A673 (cell line): ENCODE measurements at regions not wholly inside any gene's neighbourhood (a gene's known extent, or its start where the extent isn't known, plus 50 kb on each side); places are given as distances from the start of the nearest gene placed in this dataset.

Experiments used
- BruUV-seq: library from RNA; stranded (reverse); fragments of 400-500 nt; replicated peaks from 2 replicates; lab custom pipeline; 2021; lab: Mats Ljungman, UMichigan
- CTCF ChIA-PET: fragments of 300-600 bp; sonication (Branson Sonifier 250); formaldehyde crosslinking; loops from one replicate; lab custom pipeline; 2022; ENCODE audit warnings: antibody characterized with exemption; lab: Charles Lee
- POLR2A ChIA-PET: fragments of 300-600 bp; sonication (Branson Sonifier 250); formaldehyde crosslinking; loops from one replicate; lab custom pipeline; 2022; ENCODE audit warnings: antibody characterized with exemption; ENCODE audit not compliant: low non-redundant PET; lab: Charles Lee
- DNase-seq: peaks from one replicate; pipeline ENCODE4 v3.0.0-alpha.2; 2015; ENCODE audit warnings: low spot score
- H3K27ac ChIP-seq: fragments of 200-600 bp; sonication (generic); 2 replicates; pipeline ENCODE4 v1.5.1; 2016; ENCODE audit warnings: mixed run types, low read depth, mild to moderate bottlenecking, mixed read lengths, antibody characterized with exemption, low read length; ENCODE audit not compliant: poor library complexity, severe bottlenecking
- H3K27me3 ChIP-seq: fragments of 200-600 bp; sonication (generic); replicated peaks from 2 replicates; pipeline ENCODE4 v1.6.1; 2017; ENCODE audit warnings: mixed run types, low read depth, mild to moderate bottlenecking, mixed read lengths, antibody characterized with exemption, low read length; ENCODE audit not compliant: insufficient read depth, poor library complexity
- H3K36me3 ChIP-seq: fragments of 200-600 bp; sonication (generic); 2 replicates; pipeline ENCODE4 v1.6.1; 2016; ENCODE audit warnings: mixed run types, mild to moderate bottlenecking, mixed read lengths, antibody characterized with exemption, low read length; ENCODE audit not compliant: insufficient read depth, poor library complexity, severe bottlenecking
- H3K4me1 ChIP-seq: fragments of 200-600 bp; sonication (generic); 2 replicates; pipeline ENCODE4 v1.6.1; 2017; ENCODE audit warnings: mixed run types, mild to moderate bottlenecking, mixed read lengths, antibody characterized with exemption, low read length; ENCODE audit not compliant: insufficient read depth, poor library complexity, severe bottlenecking
- H3K4me3 ChIP-seq: fragments of 200-600 bp; sonication (generic); 2 replicates; pipeline ENCODE4 v1.5.1; 2016; ENCODE audit warnings: low read depth, mixed run types, mild to moderate bottlenecking, mixed read lengths, low read length; ENCODE audit not compliant: poor library complexity, severe bottlenecking
- H3K9me3 ChIP-seq: fragments of 200-600 bp; sonication (generic); 2 replicates; pipeline ENCODE4 v1.6.1; 2016; ENCODE audit warnings: mixed run types, low read depth, mild to moderate bottlenecking, mixed read lengths, antibody characterized with exemption, low read length; ENCODE audit not compliant: poor library complexity, severe bottlenecking
- EZH2 ChIP-seq: fragments of 200-600 bp; sonication (generic); IDR thresholded peaks from 2 replicates; pipeline ENCODE4 v1.6.1; 2017; ENCODE audit warnings: borderline replicate concordance, low read depth, mild to moderate bottlenecking, mixed read lengths, antibody characterized with exemption, low read length; ENCODE audit not compliant: poor library complexity, severe bottlenecking
- intact Hi-C: fragments of 100-400 bp; cut with micrococcal nuclease; formaldehyde crosslinking; loops from one replicate; pipeline ENCODE4 v1.10.0; 2022; ENCODE audit not compliant: unreplicated experiment
- TF ChIP-seq, protein P1 (sequence below): fragments of 300-800, 200-600 bp; sonication (generic); conservative IDR thresholded peaks from 2 replicates; pipeline ENCODE4 v1.5.1; 2017; ENCODE audit warnings: low read depth, mild to moderate bottlenecking, antibody characterized with exemption, low read length, moderate library complexity, mixed read lengths

DNA sequence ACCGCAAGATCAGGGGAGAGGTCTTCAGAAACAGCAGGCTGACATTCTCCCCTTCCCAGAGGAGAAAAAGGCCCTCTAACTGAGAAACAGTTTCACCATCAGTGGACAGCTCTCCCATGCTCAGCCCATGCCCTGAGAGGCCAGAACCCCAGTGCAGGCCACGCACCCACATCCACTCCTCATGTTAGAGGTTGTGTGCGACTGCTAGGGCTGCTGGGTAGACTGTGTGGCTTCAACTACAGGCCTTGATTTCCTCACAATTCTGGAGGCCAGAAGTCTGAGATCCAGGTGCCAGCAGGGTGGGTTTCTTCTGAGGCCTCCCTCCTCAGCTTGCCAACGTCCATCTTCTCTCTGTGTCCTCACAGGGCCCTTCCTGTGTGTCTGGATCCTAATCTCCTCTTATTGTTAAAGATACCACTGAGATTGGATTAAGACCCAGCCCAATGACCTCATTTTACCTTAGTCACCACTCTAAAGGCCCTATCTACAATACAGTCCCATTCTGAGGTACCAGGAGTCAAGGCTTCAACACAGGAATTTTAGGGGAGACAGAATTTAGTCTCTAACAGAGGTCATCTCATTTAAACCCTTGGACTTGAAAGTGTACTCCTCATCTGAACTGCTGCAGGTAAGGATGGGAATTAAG lies 67.7 kb upstream of the CD93 start:
- no TSS peak for BruUV-seq
- Histone ChIP-seq H3K4me1 (no peaks in the 10 kb centered on the region), H3K9me3 (no peaks in the 10 kb centered on the region), H3K36me3 (no peaks in the 10 kb centered on the region), H3K4me3 (no peak overlapping the region), H3K27me3 (no peaks in the 10 kb centered on the region), H3K27ac (no peak overlapping the region)
- ChIA-PET POLR2A (no interaction called here), CTCF (no interaction called here)
- intact Hi-C loops, result no loop called here
- TF ChIP-seq, protein P1, sequence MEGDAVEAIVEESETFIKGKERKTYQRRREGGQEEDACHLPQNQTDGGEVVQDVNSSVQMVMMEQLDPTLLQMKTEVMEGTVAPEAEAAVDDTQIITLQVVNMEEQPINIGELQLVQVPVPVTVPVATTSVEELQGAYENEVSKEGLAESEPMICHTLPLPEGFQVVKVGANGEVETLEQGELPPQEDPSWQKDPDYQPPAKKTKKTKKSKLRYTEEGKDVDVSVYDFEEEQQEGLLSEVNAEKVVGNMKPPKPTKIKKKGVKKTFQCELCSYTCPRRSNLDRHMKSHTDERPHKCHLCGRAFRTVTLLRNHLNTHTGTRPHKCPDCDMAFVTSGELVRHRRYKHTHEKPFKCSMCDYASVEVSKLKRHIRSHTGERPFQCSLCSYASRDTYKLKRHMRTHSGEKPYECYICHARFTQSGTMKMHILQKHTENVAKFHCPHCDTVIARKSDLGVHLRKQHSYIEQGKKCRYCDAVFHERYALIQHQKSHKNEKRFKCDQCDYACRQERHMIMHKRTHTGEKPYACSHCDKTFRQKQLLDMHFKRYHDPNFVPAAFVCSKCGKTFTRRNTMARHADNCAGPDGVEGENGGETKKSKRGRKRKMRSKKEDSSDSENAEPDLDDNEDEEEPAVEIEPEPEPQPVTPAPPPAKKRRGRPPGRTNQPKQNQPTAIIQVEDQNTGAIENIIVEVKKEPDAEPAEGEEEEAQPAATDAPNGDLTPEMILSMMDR, result no peak
- no peak for TF ChIP-seq EZH2
- DNase-seq, result no peak

DNA sequence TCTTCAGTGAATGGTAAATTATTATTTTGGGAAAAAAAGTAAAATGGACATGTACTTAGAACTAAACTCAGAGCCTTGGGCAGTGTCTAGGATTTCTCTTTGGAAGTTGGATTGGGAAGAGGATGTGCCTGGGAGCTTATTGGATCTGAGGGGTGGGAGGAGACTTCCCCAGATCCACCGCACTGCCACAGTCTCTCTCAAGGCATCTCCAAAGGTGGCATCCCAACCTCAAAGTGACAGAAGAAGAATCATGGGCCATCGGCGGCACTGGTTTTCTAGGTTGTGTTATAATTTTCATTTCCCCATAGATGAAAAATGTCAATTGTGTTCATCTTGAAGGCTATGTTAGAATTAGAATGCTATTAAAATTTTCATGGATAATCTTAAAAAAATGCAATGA lies 66.8 kb upstream of the CD93 start:
- ChIA-PET POLR2A (no interaction called here), CTCF (no interaction called here)
- TF ChIP-seq, protein P1, result no peak
- TF ChIP-seq EZH2, result no peak
- no peaks in the 10 kb centered on the region for H3K27me3 ChIP-seq
- H3K4me1 ChIP-seq, result no peaks in the 10 kb centered on the region
- DNase-seq, result no peak
- H3K9me3 ChIP-seq, result no peaks in the 10 kb centered on the region
- no peak overlapping the region for H3K27ac ChIP-seq
- intact Hi-C loops, result no loop called here
- H3K4me3 ChIP-seq, result no peak overlapping the region
- H3K36me3 ChIP-seq, result no peaks in the 10 kb centered on the region
- no TSS peak for BruUV-seq

DNA sequence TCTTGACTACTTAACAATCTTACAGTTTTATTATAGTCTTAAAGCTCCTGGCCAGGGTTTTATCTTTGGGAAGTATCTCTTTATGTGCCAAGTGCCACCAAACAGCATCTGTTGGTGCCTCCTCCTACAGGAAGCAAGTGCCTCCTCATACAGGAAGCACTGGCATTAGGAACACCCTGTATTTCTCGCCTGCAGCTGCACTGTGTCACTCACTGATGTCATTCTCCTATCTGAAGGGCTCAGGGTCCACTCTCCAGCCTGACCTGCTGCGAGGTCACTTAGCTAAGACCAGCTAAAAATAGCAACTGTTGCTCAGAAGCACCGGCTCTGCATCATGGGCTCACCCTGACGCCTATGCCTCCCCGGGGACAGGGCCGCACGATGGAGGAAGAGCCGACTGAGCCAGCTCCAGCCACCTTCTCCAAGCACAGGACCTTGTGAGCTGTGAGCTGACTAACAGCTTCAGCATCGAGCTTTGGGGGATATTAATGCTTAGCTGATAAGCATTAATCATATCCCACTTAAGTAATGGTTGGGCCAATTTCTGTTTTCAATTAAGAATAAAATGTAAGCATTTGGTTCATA lies 66.3 kb upstream of the CD93 start:
- TF ChIP-seq, protein P1, result no peak
- TF ChIP-seq EZH2, result no peak
- POLR2A ChIA-PET, result no interaction called here
- no peaks in the 10 kb centered on the region for H3K27me3 ChIP-seq
- BruUV-seq, result no TSS peak
- H3K36me3 ChIP-seq, result no peaks in the 10 kb centered on the region
- no peak overlapping the region for H3K27ac ChIP-seq
- no peak for DNase-seq
- intact Hi-C loops, result no loop called here
- CTCF ChIA-PET, result no interaction called here
- no peaks in the 10 kb centered on the region for H3K4me1 ChIP-seq
- no peak overlapping the region for H3K4me3 ChIP-seq
- no peaks in the 10 kb centered on the region for H3K9me3 ChIP-seq
